ENCODE measurements at regions not wholly inside any gene's neighbourhood (a gene's known extent, or its start where the extent isn't known, plus 50 kb on each side); places are given as distances from the start of the nearest gene placed in this dataset.

GRCh38 chr2:12050396-12050795, 304.0 kb downstream of the LPIN1 start:
- peaks cover 69% of the 10 kb centered on the region for H3K4me1 ChIP-seq (ENCODE audit: control insufficient read depth, low read length)
- no peaks in the 10 kb centered on the region for H3K79me2 ChIP-seq (ENCODE audit: control insufficient read depth, low read length)
- peak overlapping the region; percentile 47 for H3K4me3 ChIP-seq (ENCODE audit: low read length)
- H3K4me2 ChIP-seq (ENCODE audit: low read length), result peak overlapping the region; percentile 92
- H3F3A ChIP-seq (ENCODE audit: control insufficient read depth, insufficient read depth), result peaks cover 33% of the 10 kb centered on the region
- peaks cover 10% of the 10 kb centered on the region for H3K36me3 ChIP-seq (ENCODE audit: control insufficient read depth, low read length)
- TF ChIP-seq EZH2phosphoT487 (IDR thresholded peaks at IDR 0.05; ENCODE audit: borderline replicate concordance, low read length) (no peak), CTCF (IDR thresholded peaks at IDR 0.05; ENCODE audit: low read depth, low read length, poor library complexity, severe bottlenecking) (peak; percentile 72)
- H3K9me3 ChIP-seq (ENCODE audit: control insufficient read depth, insufficient read depth, low read length), result peaks cover 8% of the 10 kb centered on the region; the same call in 1 of the 2 replicates
- no peaks in the 10 kb centered on the region for H3K9me2 ChIP-seq (replicated peaks; ENCODE audit: control insufficient read depth, low read length)
- H3K27me3 ChIP-seq (ENCODE audit: control insufficient read depth, low read length), result no peaks in the 10 kb centered on the region
- H3K27ac ChIP-seq (ENCODE audit: low read depth, low read length), result peak overlapping the region; percentile 98
- no peaks in the 10 kb centered on the region for H4K20me1 ChIP-seq (ENCODE audit: control insufficient read depth, insufficient read depth, low read depth, low read length)

- peaks cover 62% of the 10 kb centered on the region for H3K4me1 ChIP-seq (ENCODE audit: control insufficient read depth, low read length)
- no peaks in the 10 kb centered on the region for H3K79me2 ChIP-seq (ENCODE audit: control insufficient read depth, low read length)
- H3K36me3 ChIP-seq (ENCODE audit: control insufficient read depth, low read length), result peaks cover 10% of the 10 kb centered on the region
- TF ChIP-seq EZH2phosphoT487 (IDR thresholded peaks at IDR 0.05; ENCODE audit: borderline replicate concordance, low read length) (no peak), CTCF (IDR thresholded peaks at IDR 0.05; ENCODE audit: low read depth, low read length, poor library complexity, severe bottlenecking) (no peak)
- no peaks in the 10 kb centered on the region for H4K20me1 ChIP-seq (ENCODE audit: control insufficient read depth, insufficient read depth, low read depth, low read length)
- H3F3A ChIP-seq (ENCODE audit: control insufficient read depth, insufficient read depth), result peaks cover 20% of the 10 kb centered on the region
- peak overlapping the region; percentile 39; the same call in 1 of the 2 replicates for H3K27ac ChIP-seq (ENCODE audit: low read depth, low read length)
- H3K4me3 ChIP-seq (ENCODE audit: low read length), result no peak overlapping the region
- H3K27me3 ChIP-seq (ENCODE audit: control insufficient read depth, low read length), result no peaks in the 10 kb centered on the region
- no peaks in the 10 kb centered on the region for H3K9me2 ChIP-seq (replicated peaks; ENCODE audit: control insufficient read depth, low read length)
- peaks cover 8% of the 10 kb centered on the region; the same call in 1 of the 2 replicates for H3K9me3 ChIP-seq (ENCODE audit: control insufficient read depth, insufficient read depth, low read length)
- H3K4me2 ChIP-seq (ENCODE audit: low read length), result peak overlapping the region; percentile 33; the same call in 1 of the 2 replicates
Measured at GRCh38 chr2:12051831-12052230, 305.4 kb downstream of the LPIN1 start.

- H3K27me3 ChIP-seq (ENCODE audit: control insufficient read depth, low read length), result no peaks in the 10 kb centered on the region
- H3F3A ChIP-seq (ENCODE audit: control insufficient read depth, insufficient read depth), result peaks cover 19% of the 10 kb centered on the region
- no peak overlapping the region for H3K27ac ChIP-seq (ENCODE audit: low read depth, low read length)
Measured at GRCh38 chr2:12052796-12053195, 306.4 kb downstream of the LPIN1 start.

More at GRCh38 chr2:12052796-12053195, 306.4 kb downstream of the LPIN1 start:
- Histone ChIP-seq H3K4me1 (ENCODE audit: control insufficient read depth, low read length) (peaks cover 62% of the 10 kb centered on the region), H3K4me3 (ENCODE audit: low read length) (no peak overlapping the region), H3K36me3 (ENCODE audit: control insufficient read depth, low read length) (peaks cover 3% of the 10 kb centered on the region; the same call in 1 of the 2 replicates), H3K9me2 (replicated peaks; ENCODE audit: control insufficient read depth, low read length) (no peaks in the 10 kb centered on the region), H3K9me3 (ENCODE audit: control insufficient read depth, insufficient read depth, low read length) (peaks cover 8% of the 10 kb centered on the region; the same call in 1 of the 2 replicates), H4K20me1 (ENCODE audit: control insufficient read depth, insufficient read depth, low read depth, low read length) (no peaks in the 10 kb centered on the region), H3K4me2 (ENCODE audit: low read length) (no peak overlapping the region), H3K79me2 (ENCODE audit: control insufficient read depth, low read length) (no peaks in the 10 kb centered on the region)
- TF ChIP-seq CTCF (IDR thresholded peaks at IDR 0.05; ENCODE audit: low read depth, low read length, poor library complexity, severe bottlenecking) (no peak), EZH2phosphoT487 (IDR thresholded peaks at IDR 0.05; ENCODE audit: borderline replicate concordance, low read length) (no peak)
